ENCODE measurements at regions not wholly inside any gene's neighbourhood (a gene's known extent, or its start where the extent isn't known, plus 50 kb on each side); places are given as distances from the start of the nearest gene placed in this dataset.

DNA sequence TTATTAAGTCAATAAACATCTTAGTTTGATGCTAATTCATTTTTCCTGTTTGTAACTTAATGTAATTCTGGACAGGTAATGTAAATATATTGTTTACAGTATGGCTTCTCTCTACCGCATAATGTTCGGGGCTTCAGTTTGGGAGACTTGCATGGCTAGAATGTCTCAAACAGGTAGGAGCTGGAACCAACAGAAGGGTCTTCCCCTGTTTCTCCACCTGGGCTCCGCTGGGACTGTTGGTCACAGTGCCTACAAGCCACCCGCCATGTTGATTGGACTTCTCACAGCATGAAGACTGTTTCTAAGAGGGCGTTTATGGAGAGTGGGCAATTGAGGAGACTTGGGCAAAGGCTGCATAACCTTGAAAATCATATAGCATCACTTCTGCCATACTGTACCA, 148.6 kb downstream of the UFM1 start:
- Histone ChIP-seq H3K79me2 (ENCODE audit: insufficient read depth, low read length) (no peaks in the 10 kb centered on the region), H4K20me1 (ENCODE audit: low read depth, low read length) (no peaks in the 10 kb centered on the region), H3F3A (ENCODE audit: insufficient read depth) (no peaks in the 10 kb centered on the region), H3K27me3 (ENCODE audit: low read length) (no peaks in the 10 kb centered on the region), H3K4me2 (ENCODE audit: low read depth, low read length, poor library complexity, severe bottlenecking) (no peak overlapping the region), H2AFZ (ENCODE audit: low read depth, low read length, severe bottlenecking) (no peak overlapping the region), H3K9me2 (replicated peaks; ENCODE audit: insufficient read depth, low read length) (no peaks in the 10 kb centered on the region), H3K36me3 (ENCODE audit: low read length) (no peaks in the 10 kb centered on the region), H3K9me3 (ENCODE audit: insufficient read depth, low read length) (peaks cover 4% of the 10 kb centered on the region; the same call in 1 of the 2 replicates), H3K9ac (ENCODE audit: low read length) (no peak overlapping the region), H3K27ac (ENCODE audit: low read depth, low read length) (no peak overlapping the region), H3K4me3 (ENCODE audit: insufficient read depth, low read length, poor library complexity, severe bottlenecking) (no peak overlapping the region)
- TF ChIP-seq CTCF (IDR thresholded peaks at IDR 0.05; ENCODE audit: insufficient read depth, low read length, poor library complexity, severe bottlenecking) (no peak), EZH2phosphoT487 (conservative IDR thresholded peaks at IDR 0.05; ENCODE audit: low read length) (no peak)

DNA sequence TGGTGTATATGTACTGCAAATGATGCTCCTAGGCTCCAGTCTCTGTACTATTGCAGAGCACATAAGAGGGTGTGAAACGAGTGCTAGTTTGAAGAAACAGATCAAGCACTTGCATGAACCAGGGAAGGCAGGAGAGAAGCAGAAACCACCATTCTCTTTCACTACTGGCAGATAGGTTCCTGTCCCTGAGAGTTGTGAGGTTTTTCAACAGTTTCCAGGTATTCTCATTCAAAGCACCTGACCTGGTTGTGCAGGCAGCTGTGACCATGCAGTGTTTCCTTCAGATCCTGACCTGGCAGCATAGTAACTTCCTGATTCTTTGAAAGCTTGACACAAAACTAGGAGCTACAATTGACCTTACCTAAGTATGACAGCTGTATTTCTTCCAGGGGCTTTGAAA, 164.9 kb downstream of the UFM1 start:
- no peaks in the 10 kb centered on the region for H3K79me2 ChIP-seq (ENCODE audit: insufficient read depth, low read length)
- no peak for TF ChIP-seq EZH2phosphoT487 (conservative IDR thresholded peaks at IDR 0.05; ENCODE audit: low read length)
- TF ChIP-seq CTCF (IDR thresholded peaks at IDR 0.05; ENCODE audit: insufficient read depth, low read length, poor library complexity, severe bottlenecking) = no peak
- no peak overlapping the region for H3K9ac ChIP-seq (ENCODE audit: low read length)
- no peak overlapping the region for H3K4me2 ChIP-seq (ENCODE audit: low read depth, low read length, poor library complexity, severe bottlenecking)
- H3K36me3 ChIP-seq (ENCODE audit: low read length) = no peaks in the 10 kb centered on the region
- no peak overlapping the region for H3K27ac ChIP-seq (ENCODE audit: low read depth, low read length)
- no peak overlapping the region for H3K4me3 ChIP-seq (ENCODE audit: insufficient read depth, low read length, poor library complexity, severe bottlenecking)
- H3F3A ChIP-seq (ENCODE audit: insufficient read depth) = no peaks in the 10 kb centered on the region
- H3K27me3 ChIP-seq (ENCODE audit: low read length) = no peaks in the 10 kb centered on the region
- H4K20me1 ChIP-seq (ENCODE audit: low read depth, low read length) = no peaks in the 10 kb centered on the region
- H2AFZ ChIP-seq (ENCODE audit: low read depth, low read length, severe bottlenecking) = no peak overlapping the region
- H3K9me2 ChIP-seq (replicated peaks; ENCODE audit: insufficient read depth, low read length) = no peaks in the 10 kb centered on the region
- 0 out of 2 replicates have a peak, but pooled peaks cover 1% of the 10 kb centered on the region for H3K9me3 ChIP-seq (ENCODE audit: insufficient read depth, low read length)

DNA sequence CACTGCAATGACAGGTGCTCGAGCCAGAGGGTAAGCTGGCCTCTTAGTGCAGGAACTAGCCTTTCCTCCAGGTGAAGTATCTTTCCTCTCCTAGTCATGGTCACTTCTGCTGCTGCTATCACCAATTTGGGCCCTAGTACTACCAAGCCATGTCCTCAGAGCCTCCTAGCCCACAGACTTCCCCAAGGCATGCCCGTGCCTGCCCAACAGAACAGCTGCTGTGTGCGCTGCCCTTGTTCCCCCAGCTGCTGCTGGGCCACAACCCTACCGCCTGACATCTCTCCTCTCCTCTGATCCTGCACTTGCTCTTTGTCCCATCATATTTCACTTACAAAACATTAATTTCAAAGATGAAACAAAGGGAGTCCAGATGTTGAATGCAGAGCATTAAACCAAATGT, 168.5 kb upstream of the FREM2 start:
- Histone ChIP-seq H3K9me3 (ENCODE audit: insufficient read depth, low read length) (peaks cover 8% of the 10 kb centered on the region; the same call in 1 of the 2 replicates), H3K4me3 (ENCODE audit: insufficient read depth, low read length, poor library complexity, severe bottlenecking) (no peak overlapping the region), H3K36me3 (ENCODE audit: low read length) (no peaks in the 10 kb centered on the region), H3K27me3 (ENCODE audit: low read length) (no peaks in the 10 kb centered on the region), H3F3A (ENCODE audit: insufficient read depth) (no peaks in the 10 kb centered on the region), H4K20me1 (ENCODE audit: low read depth, low read length) (no peaks in the 10 kb centered on the region), H3K9ac (ENCODE audit: low read length) (no peak overlapping the region), H3K4me2 (ENCODE audit: low read depth, low read length, poor library complexity, severe bottlenecking) (no peak overlapping the region), H3K79me2 (ENCODE audit: insufficient read depth, low read length) (no peaks in the 10 kb centered on the region), H2AFZ (ENCODE audit: low read depth, low read length, severe bottlenecking) (no peak overlapping the region), H3K27ac (ENCODE audit: low read depth, low read length) (no peak overlapping the region), H3K9me2 (replicated peaks; ENCODE audit: insufficient read depth, low read length) (no peaks in the 10 kb centered on the region)
- no peak for TF ChIP-seq EZH2phosphoT487 (conservative IDR thresholded peaks at IDR 0.05; ENCODE audit: low read length)
- no peak for TF ChIP-seq CTCF (IDR thresholded peaks at IDR 0.05; ENCODE audit: insufficient read depth, low read length, poor library complexity, severe bottlenecking)

Measured in SU-DHL-6 (cell line).